ENCODE measurements at regions not wholly inside any gene's neighbourhood (a gene's known extent, or its start where the extent isn't known, plus 50 kb on each side); places are given as distances from the start of the nearest gene placed in this dataset.

DNA sequence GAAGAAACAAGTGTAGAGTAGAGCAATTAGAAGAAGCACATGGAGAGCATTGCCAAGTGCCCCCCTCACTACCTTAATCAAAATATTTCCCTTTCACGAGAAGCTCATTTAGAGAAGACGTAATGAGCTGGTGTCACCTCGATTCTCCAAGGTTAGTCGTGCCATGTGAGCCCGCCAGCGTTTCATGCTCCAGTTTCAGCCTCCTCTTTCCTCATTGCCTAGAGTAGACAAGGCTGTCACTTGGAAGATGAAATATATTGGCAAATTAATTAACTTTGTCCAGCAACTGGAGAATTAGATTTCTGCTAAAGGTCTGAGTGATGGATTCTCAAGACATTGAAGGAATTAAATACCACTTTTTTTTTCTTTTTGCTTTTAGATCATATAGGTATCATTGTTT lies 399.6 kb downstream of the TUSC7 start:
- Histone ChIP-seq H3K4me1 (no peaks in the 10 kb centered on the region), H4K20me1 (no peaks in the 10 kb centered on the region), H3K4me3 (no peak overlapping the region), H3K4me2 (no peak overlapping the region), H3K9ac (no peak overlapping the region), H3K27me3 (no peaks in the 10 kb centered on the region), H3K9me3 (replicated peaks in 1 of 11) (no peaks in the 10 kb centered on the region), H3K36me3 (no peaks in the 10 kb centered on the region), H3K27ac (no peak overlapping the region)
- no peak for TF ChIP-seq Cebpa-rat (IDR thresholded peaks at IDR 0.05)

DNA sequence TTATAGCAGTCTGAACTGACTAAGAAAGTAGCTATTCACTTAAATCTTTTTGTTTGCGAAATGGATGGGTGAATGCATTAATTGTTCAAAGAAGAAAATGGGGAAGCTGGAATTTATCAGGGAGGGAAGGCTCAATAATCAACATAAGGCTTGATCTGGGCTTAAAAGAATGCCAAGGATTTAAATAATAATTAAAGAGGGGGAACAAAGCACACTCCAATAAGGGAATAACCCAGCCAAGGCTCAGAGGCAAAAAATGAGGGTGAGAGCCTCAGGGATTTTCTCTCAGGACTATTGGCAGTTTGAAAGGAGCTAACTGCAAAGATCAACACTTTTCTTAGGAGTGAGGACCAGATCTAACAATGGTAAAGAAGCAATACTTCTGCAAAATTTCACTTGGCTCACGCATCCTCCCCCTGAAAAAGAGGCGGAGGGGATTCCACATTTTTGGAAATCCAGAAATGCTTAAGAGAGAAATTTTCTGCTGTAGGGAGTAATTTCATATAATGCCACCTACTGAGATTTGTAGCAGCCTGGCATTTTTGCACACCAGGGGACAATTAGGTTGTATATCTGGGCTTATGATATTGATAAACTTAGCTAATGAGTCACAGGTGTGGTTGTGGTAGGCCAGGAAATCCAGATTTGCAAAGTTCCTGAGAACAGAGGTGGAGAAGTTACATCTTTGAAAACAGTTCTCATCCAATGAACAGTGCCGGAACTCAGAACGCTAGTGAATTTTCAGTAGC lies 405.1 kb downstream of the TUSC7 start:
- no peak for TF ChIP-seq Cebpa-rat (IDR thresholded peaks at IDR 0.05)
- Histone ChIP-seq H4K20me1 (no peaks in the 10 kb centered on the region), H3K27ac (no peak overlapping the region), H3K9ac (no peak overlapping the region), H3K36me3 (no peaks in the 10 kb centered on the region), H3K4me2 (no peak overlapping the region), H3K4me3 (no peak overlapping the region), H3K27me3 (no peaks in the 10 kb centered on the region), H3K9me3 (replicated peaks in 1 of 11) (no peaks in the 10 kb centered on the region), H3K4me1 (no peaks in the 10 kb centered on the region)

DNA sequence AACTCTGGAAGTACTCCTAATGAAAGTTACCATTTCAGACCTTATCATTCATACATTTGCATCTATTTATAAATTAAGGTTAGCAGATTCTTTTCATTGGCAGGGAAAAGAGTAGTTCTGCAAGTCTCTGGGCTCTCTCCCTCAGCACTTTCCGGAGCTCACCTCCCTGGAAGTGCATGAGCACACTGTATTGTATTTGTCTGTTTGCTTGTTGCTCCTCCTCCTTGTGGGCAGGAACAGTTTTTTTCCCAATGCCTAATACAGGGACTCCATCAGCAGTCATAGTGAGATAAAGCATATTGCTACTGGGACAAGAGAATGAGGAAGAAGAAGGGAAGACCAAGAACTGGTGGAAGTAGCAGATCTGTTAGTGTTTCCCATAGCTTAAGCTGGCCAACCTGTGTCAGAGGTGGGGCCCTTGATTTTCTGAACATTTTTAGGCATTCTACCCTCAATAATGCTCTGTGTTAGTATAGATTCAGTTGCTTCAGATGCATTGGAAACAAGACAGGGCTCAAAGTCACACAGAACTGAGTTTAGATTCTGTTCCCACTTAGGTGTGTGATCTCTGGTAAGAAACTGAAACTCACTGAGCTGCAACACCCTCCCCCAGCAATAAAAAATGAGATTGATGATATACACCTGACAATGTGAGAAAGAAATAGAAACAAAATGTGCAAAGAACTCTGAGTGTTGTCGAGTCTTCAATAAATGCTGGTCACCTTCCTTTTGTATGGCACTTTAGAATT lies 407.8 kb downstream of the TUSC7 start:
- no peak overlapping the region for H3K9ac ChIP-seq
- no peaks in the 10 kb centered on the region for H3K9me3 ChIP-seq (replicated peaks in 1 of 11)
- TF ChIP-seq Cebpa-rat (IDR thresholded peaks at IDR 0.05) = no peak
- no peaks in the 10 kb centered on the region for H3K27me3 ChIP-seq
- H3K4me2 ChIP-seq = no peak overlapping the region
- no peak overlapping the region for H3K27ac ChIP-seq
- H3K4me3 ChIP-seq = no peak overlapping the region
- H3K36me3 ChIP-seq = no peaks in the 10 kb centered on the region
- H3K4me1 ChIP-seq = no peaks in the 10 kb centered on the region
- no peaks in the 10 kb centered on the region for H4K20me1 ChIP-seq

DNA sequence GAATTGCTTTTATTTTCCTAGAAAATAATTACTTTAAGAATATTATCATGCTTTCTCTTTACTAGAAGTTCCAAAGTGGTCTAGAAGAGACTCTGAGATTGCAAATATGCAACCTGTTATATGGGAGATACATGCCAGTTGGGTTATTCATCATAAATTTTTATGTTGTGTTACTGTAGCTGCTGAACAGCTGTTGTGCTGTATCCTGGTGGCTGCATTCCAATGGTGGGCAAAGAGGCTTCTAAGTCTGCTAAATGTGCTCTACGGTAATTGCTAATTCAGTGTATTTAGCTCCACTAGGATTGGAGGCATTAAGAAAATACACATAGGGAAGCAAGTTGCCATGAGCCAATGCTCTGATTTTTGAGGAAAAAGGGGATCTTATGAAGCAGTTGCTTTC lies 409.0 kb downstream of the TUSC7 start:
- no peak for TF ChIP-seq Cebpa-rat (IDR thresholded peaks at IDR 0.05)
- Histone ChIP-seq H3K27me3 (no peaks in the 10 kb centered on the region), H3K27ac (no peak overlapping the region), H3K4me1 (no peaks in the 10 kb centered on the region), H4K20me1 (no peaks in the 10 kb centered on the region), H3K36me3 (no peaks in the 10 kb centered on the region), H3K9ac (no peak overlapping the region), H3K9me3 (replicated peaks in 1 of 11) (no peaks in the 10 kb centered on the region), H3K4me2 (no peak overlapping the region), H3K4me3 (no peak overlapping the region)

GRCh38 chr3:117120014-117120413 lies 410.4 kb downstream of the TUSC7 start:
- H3K4me1 ChIP-seq = no peaks in the 10 kb centered on the region
- H3K27ac ChIP-seq = no peak overlapping the region
- H3K9ac ChIP-seq = no peak overlapping the region
- H3K4me3 ChIP-seq = no peak overlapping the region
- no peaks in the 10 kb centered on the region for H3K36me3 ChIP-seq
- no peak overlapping the region for H3K4me2 ChIP-seq
- no peaks in the 10 kb centered on the region for H4K20me1 ChIP-seq
- H3K27me3 ChIP-seq = no peaks in the 10 kb centered on the region
- H3K9me3 ChIP-seq (replicated peaks in 1 of 11) = no peaks in the 10 kb centered on the region
- no peak for TF ChIP-seq Cebpa-rat (IDR thresholded peaks at IDR 0.05)

DNA sequence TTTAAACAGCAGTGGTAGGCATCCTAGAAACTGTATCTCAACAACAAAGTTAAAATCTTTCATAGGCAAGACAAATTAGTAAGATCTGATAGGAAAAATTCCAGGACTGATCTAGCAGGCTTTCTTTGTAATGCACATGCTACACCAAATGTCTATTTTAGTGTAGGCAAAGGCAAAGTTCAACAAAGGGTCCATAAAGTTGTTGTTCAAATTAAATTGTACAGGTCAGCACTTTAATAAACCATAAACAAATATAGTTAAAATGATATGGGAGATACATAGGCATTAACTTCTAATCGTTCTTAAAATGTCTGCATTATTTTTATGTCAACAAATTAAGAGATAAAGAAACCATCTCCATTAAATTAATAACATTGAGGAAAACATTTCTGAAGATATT lies 413.0 kb downstream of the TUSC7 start:
- no peaks in the 10 kb centered on the region for H3K9me3 ChIP-seq (replicated peaks in 1 of 11)
- H3K27ac ChIP-seq = no peak overlapping the region
- no peaks in the 10 kb centered on the region for H3K27me3 ChIP-seq
- H3K36me3 ChIP-seq = no peaks in the 10 kb centered on the region
- no peak overlapping the region for H3K4me3 ChIP-seq
- no peaks in the 10 kb centered on the region for H4K20me1 ChIP-seq
- no peak for TF ChIP-seq Cebpa-rat (IDR thresholded peaks at IDR 0.05)
- H3K4me1 ChIP-seq = no peaks in the 10 kb centered on the region
- no peak overlapping the region for H3K4me2 ChIP-seq
- no peak overlapping the region for H3K9ac ChIP-seq

GRCh38 chr3:117126460-117126859 lies 416.9 kb downstream of the TUSC7 start:
- Histone ChIP-seq H4K20me1 (no peaks in the 10 kb centered on the region), H3K27ac (no peak overlapping the region), H3K4me2 (no peak overlapping the region), H3K4me3 (no peak overlapping the region), H3K4me1 (peaks cover 0 to 17% (median 0%) of the 10 kb centered on the region in 10 experiments; a peak in 8 of 20 replicates), H3K27me3 (no peaks in the 10 kb centered on the region), H3K36me3 (no peaks in the 10 kb centered on the region), H3K9ac (no peak overlapping the region), H3K9me3 (replicated peaks in 1 of 11) (no peaks in the 10 kb centered on the region)
- TF ChIP-seq Cebpa-rat (IDR thresholded peaks at IDR 0.05) = no peak

GRCh38 chr3:117126946-117127546 lies 417.5 kb downstream of the TUSC7 start:
- Histone ChIP-seq H3K4me2 (no peak overlapping the region), H3K27me3 (no peaks in the 10 kb centered on the region), H3K9ac (no peak overlapping the region), H3K4me1 (peaks cover 0 to 17% (median 0%) of the 10 kb centered on the region in 10 experiments; a peak in 8 of 20 replicates), H3K9me3 (replicated peaks in 1 of 11) (no peaks in the 10 kb centered on the region), H3K36me3 (no peaks in the 10 kb centered on the region), H3K4me3 (no peak overlapping the region), H4K20me1 (no peaks in the 10 kb centered on the region), H3K27ac (no peak overlapping the region)
- no peak for TF ChIP-seq Cebpa-rat (IDR thresholded peaks at IDR 0.05)

- Histone ChIP-seq H4K20me1 (no peaks in the 10 kb centered on the region), H3K27me3 (no peaks in the 10 kb centered on the region), H3K36me3 (no peaks in the 10 kb centered on the region), H3K4me1 (peaks cover 0 to 17% (median 0%) of the 10 kb centered on the region in 10 experiments; a peak in 8 of 20 replicates), H3K4me2 (no peak overlapping the region), H3K4me3 (no peak overlapping the region), H3K9ac (no peak overlapping the region), H3K27ac (no peak overlapping the region), H3K9me3 (replicated peaks in 1 of 11) (no peaks in the 10 kb centered on the region)
- TF ChIP-seq Cebpa-rat (IDR thresholded peaks at IDR 0.05) = no peak
Measured at GRCh38 chr3:117128133-117128532, 418.6 kb downstream of the TUSC7 start.
